ENCODE measurements at regions not wholly inside any gene's neighbourhood (a gene's known extent, or its start where the extent isn't known, plus 50 kb on each side); places are given as distances from the start of the nearest gene placed in this dataset.
A peak's percentile ranks its signal among the peaks of the same experiment; 100 is the strongest.

DNA sequence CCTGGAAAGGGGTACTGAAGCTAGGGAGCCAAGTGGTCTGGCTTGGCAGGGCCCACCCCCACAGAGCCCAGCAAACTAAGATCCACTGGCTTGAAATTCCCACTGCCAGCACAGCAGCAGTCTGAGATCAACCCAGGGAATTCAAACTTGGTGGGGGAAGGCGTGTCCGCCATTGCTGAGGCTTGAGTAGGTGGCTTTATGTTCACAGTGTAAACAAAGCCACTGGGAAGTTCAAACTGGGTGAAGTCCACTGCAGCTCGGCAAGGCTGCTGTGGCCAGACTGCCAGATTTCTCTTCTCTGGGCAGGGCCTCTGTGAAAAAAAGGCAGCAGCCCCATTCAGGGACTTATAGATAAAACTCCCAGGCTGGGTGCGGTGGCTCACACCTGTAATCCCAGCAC, 58.9 kb downstream of the TFDP3 start:
- CTCF ChIA-PET, result no interaction called here
- H3K9me3 Mint-ChIP-seq, result no peaks in the 10 kb centered on the region
- no peaks in the 10 kb centered on the region for H3K4me1 Mint-ChIP-seq
- H3K4me3 Mint-ChIP-seq, result no peak overlapping the region
- no peaks in the 10 kb centered on the region for H3K36me3 Mint-ChIP-seq
- DNase-seq, result no peak
- no peak overlapping the region for H3K27ac Mint-ChIP-seq
- no peaks in the 10 kb centered on the region for H3K27me3 Mint-ChIP-seq

- H3K4me1 Mint-ChIP-seq, result no peaks in the 10 kb centered on the region
- H3K36me3 Mint-ChIP-seq, result no peaks in the 10 kb centered on the region
- H3K9me3 Mint-ChIP-seq, result no peaks in the 10 kb centered on the region
- CTCF ChIA-PET, result no interaction called here
- no peak for DNase-seq
- H3K4me3 Mint-ChIP-seq, result no peak overlapping the region
- no peaks in the 10 kb centered on the region for H3K27me3 Mint-ChIP-seq
- no peak overlapping the region for H3K27ac Mint-ChIP-seq
These were observed 54.4 kb upstream of the USP26 start for GRCh38 chrX:133151336-133151735.

GRCh38 chrX:133150730-133151129, 53.8 kb upstream of the USP26 start:
- DNase-seq, result no peak
- Mint-ChIP-seq H3K4me1 (no peaks in the 10 kb centered on the region), H3K27me3 (no peaks in the 10 kb centered on the region), H3K4me3 (no peak overlapping the region), H3K9me3 (no peaks in the 10 kb centered on the region), H3K27ac (peak overlapping the region; percentile 5), H3K36me3 (no peaks in the 10 kb centered on the region)
- CTCF ChIA-PET, result no interaction called here

Measured in activated naive CD4-positive, alpha-beta T cell treated with anti-CD3 and anti-CD28 coated beads, Interleukin-2, amount 10 ng/mL, durations not matched to agents 7 days and 5 days (primary cell).